Fibroblast of gingiva (primary cell): ENCODE measurements at regions not wholly inside any gene's neighbourhood (a gene's known extent, or its start where the extent isn't known, plus 50 kb on each side); places are given as distances from the start of the nearest gene placed in this dataset.

Experiments
- DNase-seq: peaks from one replicate; pipeline ENCODE4 v3.0.0-alpha.2; 2011; ENCODE audit warnings: low read depth

DNA sequence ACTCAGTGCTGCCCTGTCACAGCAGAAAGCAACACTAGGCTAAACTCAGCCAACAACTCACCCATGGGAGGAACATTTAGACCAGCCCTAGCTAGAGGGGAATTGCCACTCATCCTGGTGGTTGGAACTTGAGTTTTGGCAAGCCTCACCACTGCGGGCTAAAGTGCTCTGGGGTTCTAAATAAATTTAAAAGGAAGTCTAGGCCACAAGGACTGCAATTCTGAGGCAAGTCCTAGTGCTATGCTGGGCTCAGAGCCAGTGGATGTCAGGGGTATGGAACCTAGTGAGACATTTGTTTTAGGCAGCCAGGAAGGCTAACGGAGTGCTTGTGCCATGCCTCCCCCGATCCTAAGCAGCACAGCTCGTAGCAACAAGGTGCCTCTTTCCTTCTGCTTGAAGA, 78.0 kb downstream of the RGS13 start:
- DNase-seq: no peak

DNA sequence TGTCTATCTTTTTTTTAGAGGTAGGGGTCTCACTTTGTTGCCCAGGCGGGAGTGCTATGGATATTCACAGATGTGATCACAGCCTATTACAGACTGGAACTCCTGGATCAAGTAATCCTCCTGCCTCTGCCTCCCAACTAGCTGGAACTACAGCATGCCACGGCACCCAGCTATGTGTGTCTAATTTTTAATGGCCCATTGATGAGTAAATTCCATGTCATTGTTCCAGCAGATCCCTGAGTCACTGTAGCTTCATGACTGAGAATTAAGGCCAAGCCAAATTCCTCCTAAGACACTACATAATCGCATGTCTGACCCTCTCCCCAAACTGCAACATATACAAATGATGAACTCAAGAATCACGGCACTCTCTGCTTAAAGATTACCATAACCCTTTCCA, 84.2 kb upstream of the RGS2 start:
- DNase-seq: peak; percentile 22

- no peak for DNase-seq
Measured at GRCh38 chr1:192726820-192727504, 81.9 kb upstream of the RGS2 start.

DNA sequence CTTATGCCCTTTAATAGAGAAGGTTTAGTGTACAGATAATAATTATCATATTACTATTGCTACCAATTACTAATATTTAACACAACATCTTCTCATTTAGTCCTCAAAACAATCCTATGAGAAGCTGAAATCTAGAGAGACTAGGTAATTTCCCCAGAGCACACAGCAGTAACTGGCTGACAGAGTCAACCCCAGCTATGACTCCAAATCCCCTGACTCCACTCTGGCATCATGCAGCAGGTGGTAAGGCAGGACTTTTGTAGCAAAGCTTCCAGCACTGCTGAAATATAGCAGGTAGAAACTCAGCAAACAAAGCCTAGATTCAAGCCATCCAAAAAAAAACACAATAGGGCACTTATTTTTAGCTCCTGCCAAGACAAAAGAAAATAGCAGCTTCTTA, 79.3 kb upstream of the RGS2 start:
- no peak for DNase-seq

GRCh38 chr1:192730198-192730597, 78.6 kb upstream of the RGS2 start:
- DNase-seq: peak; percentile 52

DNA sequence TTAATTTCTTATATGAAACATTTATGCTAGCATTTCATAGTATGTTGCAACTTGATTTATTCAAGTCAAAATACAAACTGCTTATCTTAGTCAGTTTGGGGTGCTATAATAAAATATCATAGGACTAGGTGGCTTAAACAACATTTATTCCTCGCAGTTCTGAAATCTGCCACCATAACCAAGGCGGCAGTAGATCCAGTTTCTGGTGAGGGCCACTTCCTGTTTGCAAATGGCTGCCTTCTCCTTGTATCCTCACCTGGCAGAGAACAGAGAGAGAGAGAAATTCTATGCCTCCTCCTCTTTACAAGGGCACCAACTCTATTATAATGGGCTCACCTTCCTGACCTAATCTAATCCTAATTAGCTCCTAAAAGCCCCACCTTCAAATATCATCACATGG, 76.1 kb upstream of the RGS2 start:
- DNase-seq: no peak

GRCh38 chr1:192735298-192735915, 73.4 kb upstream of the RGS2 start:
- no peak for DNase-seq

GRCh38 chr1:192737306-192737705, 71.5 kb upstream of the RGS2 start:
- no peak for DNase-seq

GRCh38 chr1:192739476-192740184, 69.2 kb upstream of the RGS2 start:
- no peak for DNase-seq

DNA sequence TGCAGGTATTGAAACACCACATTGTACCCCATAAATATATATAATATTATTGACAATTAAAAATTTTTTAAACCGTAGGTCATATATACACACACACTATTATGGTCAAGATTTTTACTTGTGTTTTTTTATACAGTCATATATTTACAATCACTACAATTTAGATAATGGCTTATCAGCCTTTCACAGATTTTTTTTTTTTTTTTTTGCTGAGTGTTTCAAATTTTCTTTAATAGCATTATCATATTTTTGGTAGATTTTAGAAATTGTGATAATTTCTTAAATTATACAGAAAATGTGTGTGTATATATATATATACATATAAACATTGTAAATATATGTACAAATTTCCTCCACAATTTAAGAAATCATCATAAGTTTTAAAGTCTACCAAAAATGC, 68.6 kb upstream of the RGS2 start:
- DNase-seq: no peak

DNA sequence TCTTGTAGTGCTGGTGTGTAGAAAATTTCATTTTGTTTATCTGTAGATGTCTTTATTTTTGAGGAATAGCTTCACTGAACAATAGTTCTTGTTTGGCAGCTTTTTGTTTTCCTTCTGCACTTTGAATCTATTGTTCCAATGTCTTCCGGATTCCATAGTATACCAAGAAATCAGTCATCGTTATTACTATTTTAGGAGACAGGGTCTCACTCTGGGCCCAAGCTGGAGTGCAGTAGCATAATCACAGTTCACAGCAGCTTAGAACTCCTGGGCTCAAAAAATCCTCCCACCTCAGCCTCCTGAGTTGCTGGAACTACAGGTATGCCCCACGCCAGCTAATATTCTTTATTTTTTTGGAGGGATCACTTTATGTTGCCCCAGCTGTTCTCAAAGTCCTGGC, 67.7 kb upstream of the RGS2 start:
- DNase-seq: no peak

GRCh38 chr1:192747301-192747700, 61.5 kb upstream of the RGS2 start:
- peak; percentile 49 for DNase-seq

DNA sequence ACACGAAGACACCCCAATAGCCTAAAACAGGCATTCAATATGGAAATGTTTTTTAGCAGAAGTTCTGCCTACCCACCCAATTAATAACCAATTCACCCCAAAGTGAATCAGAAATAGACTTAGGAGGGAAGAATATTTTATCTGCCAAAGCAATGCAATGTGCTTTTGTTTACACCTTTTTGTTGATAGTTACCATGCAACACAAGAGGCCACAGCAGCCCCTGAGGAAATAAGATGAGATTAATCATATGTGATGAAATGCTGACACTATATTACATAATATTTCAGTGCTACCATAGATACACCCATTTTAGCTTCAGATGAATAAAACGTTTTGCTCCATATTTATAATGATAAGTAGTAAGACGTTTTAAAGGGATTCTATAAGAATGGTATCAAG, 60.9 kb upstream of the RGS2 start:
- peak; percentile 39 for DNase-seq

DNA sequence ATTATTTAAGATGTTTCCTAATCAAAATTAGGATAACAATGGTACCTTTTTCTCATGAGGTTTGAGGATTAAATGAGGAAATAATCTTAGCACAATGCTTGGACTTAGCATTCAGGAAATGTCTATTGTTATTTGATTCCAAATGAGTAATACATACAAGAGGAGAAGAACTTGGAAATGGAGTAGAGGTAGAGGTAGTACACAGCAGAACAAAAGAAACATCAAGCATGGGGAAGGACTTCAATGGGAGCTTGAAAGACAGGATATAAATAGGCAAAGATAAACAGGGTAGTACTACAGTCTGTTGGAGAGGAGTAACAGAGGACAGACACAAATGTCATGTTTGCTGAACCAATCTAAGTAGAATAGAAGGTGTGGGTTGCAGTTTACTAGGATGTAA, 59.5 kb upstream of the RGS2 start:
- DNase-seq: no peak

GRCh38 chr1:192751260-192751659, 57.6 kb upstream of the RGS2 start:
- DNase-seq: no peak

DNA sequence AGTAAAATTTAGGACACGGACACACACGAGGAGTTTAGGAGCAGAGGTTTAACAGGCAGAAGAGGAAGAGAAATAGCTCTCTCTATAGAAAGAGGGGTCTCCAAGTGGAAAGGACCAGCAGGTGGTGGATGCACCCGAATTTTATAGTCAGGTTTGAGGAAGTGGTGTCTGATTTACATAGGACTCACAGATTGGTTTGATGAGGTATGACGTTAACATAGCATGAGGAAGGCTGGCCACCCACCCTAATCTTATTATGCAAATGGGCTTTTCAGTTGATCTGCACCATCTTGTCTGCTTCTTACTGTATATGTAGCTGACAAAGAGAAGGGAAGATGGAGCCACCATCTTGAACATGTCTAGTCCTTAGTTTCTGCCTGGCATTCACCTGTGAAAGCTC, 52.5 kb upstream of the RGS2 start:
- DNase-seq: no peak

DNA sequence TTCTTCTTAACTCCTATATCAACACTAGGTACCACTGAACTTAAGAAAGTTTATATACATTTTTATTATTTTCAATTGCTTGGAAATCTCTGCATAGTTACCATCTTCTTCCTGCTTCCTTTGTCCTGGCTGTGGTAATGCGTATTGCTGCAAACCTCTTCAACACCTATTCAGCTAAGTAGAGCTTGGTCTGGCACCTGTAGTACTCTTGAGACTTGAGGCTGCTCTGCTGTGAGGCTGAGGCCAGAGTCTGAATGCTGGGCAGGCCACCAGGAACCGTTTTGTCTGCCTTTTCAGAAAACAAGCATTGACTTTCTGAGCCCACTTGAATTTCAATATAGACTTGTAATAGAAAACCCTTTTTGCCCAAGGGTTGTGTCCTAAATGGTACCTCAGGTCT, 52.0 kb upstream of the RGS2 start:
- DNase-seq: no peak

DNA sequence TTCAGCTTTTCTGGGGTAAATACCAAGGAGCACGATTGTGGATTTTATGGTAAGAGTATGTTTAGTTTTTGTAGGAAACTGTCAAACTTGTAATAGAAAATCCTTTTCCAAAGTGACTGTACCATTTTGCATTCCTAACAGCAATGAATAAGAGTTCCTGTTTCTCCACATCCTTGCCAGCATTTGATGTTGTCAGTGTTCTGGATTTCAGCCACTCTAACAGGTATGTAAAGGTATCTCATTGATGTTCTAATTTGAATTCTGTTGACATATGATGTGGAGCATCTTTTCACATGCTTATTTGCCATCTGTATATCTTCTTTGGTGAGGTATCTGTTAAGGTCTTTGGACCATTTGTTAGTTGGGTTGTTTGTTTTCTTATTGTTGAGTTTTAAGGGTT, 50.3 kb upstream of the RGS2 start:
- DNase-seq: no peak
